ENCODE measurements at regions not wholly inside any gene's neighbourhood (a gene's known extent, or its start where the extent isn't known, plus 50 kb on each side); places are given as distances from the start of the nearest gene placed in this dataset.
A peak's percentile ranks its signal among the peaks of the same experiment; 100 is the strongest.

GRCh38 chr13:106625578-106625977, 57.6 kb upstream of the ARGLU1 start:
- no peak for DNase-seq

GRCh38 chr13:106623799-106624460, 56.0 kb upstream of the ARGLU1 start:
- no peak for DNase-seq

DNA sequence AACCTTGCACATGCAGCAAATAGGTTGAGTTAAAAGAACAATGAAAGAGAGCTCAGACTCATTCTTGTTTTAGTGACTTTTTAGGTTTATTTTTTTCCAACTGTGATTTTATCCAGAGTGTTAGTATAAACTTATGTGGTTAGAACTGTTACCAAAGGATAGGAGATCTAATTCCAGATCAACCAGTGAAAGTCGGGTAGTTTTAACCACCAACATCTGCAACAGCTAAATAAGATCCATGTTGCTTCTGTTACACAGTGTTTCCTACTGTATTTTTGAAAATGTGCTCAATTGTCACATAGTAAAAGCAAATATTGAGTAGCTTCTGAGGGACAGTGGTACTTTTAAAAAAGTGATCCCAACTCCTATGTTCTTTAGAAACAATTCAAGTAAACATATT, 53.9 kb upstream of the ARGLU1 start:
- no peak for DNase-seq

- peak; percentile 50 for DNase-seq
These were observed 52.0 kb upstream of the ARGLU1 start for GRCh38 chr13:106619688-106620555.
